Neuron (in vitro differentiated cells): ENCODE measurements at regions not wholly inside any gene's neighbourhood (a gene's known extent, or its start where the extent isn't known, plus 50 kb on each side); places are given as distances from the start of the nearest gene placed in this dataset.

ENCODE experiments used
- H2AFZ ChIP-seq: one replicate; pipeline ENCODE4 v1.6.1; 2013; ENCODE audit warnings: low read depth, mild to moderate bottlenecking, inconsistent platforms, low read length, moderate library complexity
- H3K27me3 ChIP-seq: one replicate; pipeline ENCODE4 v1.6.1; 2013; ENCODE audit warnings: low read length; ENCODE audit not compliant: insufficient read depth
- H3K36me3 ChIP-seq: one replicate; pipeline ENCODE4 v1.6.1; 2013; ENCODE audit warnings: low read length; ENCODE audit not compliant: insufficient read depth
- H3K4me1 ChIP-seq: one replicate; pipeline ENCODE4 v1.6.1; 2013; ENCODE audit warnings: low read length; ENCODE audit not compliant: insufficient read depth
- H3K4me3 ChIP-seq: 2 replicates; pipeline ENCODE4 v1.5.1; 2013; ENCODE audit warnings: mild to moderate bottlenecking, low read length, moderate library complexity
- H3K9me3 ChIP-seq: one replicate; pipeline ENCODE4 v1.6.1; 2013; ENCODE audit warnings: low read length

- H3K4me1 ChIP-seq = no peaks in the 10 kb centered on the region
- no peaks in the 10 kb centered on the region for H3K27me3 ChIP-seq
- no peaks in the 10 kb centered on the region for H3K9me3 ChIP-seq
- no peak overlapping the region for H2AFZ ChIP-seq
- H3K4me3 ChIP-seq = no peak overlapping the region
- no peaks in the 10 kb centered on the region for H3K36me3 ChIP-seq
Measured at GRCh38 chr12:74440469-74440868, 97.2 kb upstream of the ATXN7L3B start.

- Histone ChIP-seq H3K4me1 (no peaks in the 10 kb centered on the region), H2AFZ (no peak overlapping the region), H3K36me3 (no peaks in the 10 kb centered on the region), H3K27me3 (no peaks in the 10 kb centered on the region), H3K9me3 (no peaks in the 10 kb centered on the region), H3K4me3 (no peak overlapping the region)
Measured at GRCh38 chr12:74441872-74442271, 95.8 kb upstream of the ATXN7L3B start.

- Histone ChIP-seq H3K9me3 (no peaks in the 10 kb centered on the region), H3K4me3 (no peak overlapping the region), H3K27me3 (no peaks in the 10 kb centered on the region), H3K4me1 (no peaks in the 10 kb centered on the region), H2AFZ (no peak overlapping the region), H3K36me3 (no peaks in the 10 kb centered on the region)
Measured at GRCh38 chr12:74446466-74446865, 91.2 kb upstream of the ATXN7L3B start.

- no peaks in the 10 kb centered on the region for H3K36me3 ChIP-seq
- no peaks in the 10 kb centered on the region for H3K27me3 ChIP-seq
- H3K4me3 ChIP-seq = no peak overlapping the region
- H3K4me1 ChIP-seq = no peaks in the 10 kb centered on the region
- no peak overlapping the region for H2AFZ ChIP-seq
- no peaks in the 10 kb centered on the region for H3K9me3 ChIP-seq
Measured at GRCh38 chr12:74449872-74450271, 87.8 kb upstream of the ATXN7L3B start.

GRCh38 chr12:74454109-74454508 is 83.5 kb upstream of the ATXN7L3B start:
- no peak overlapping the region for H3K4me3 ChIP-seq

GRCh38 chr12:74455429-74455828 is 82.2 kb upstream of the ATXN7L3B start:
- H3K27me3 ChIP-seq = no peaks in the 10 kb centered on the region
- H3K4me1 ChIP-seq = no peaks in the 10 kb centered on the region
- no peaks in the 10 kb centered on the region for H3K9me3 ChIP-seq
- H3K4me3 ChIP-seq = no peak overlapping the region
- no peaks in the 10 kb centered on the region for H3K36me3 ChIP-seq
- no peak overlapping the region for H2AFZ ChIP-seq

More at GRCh38 chr12:74454109-74454508, 83.5 kb upstream of the ATXN7L3B start:
- no peaks in the 10 kb centered on the region for H3K4me1 ChIP-seq
- H3K9me3 ChIP-seq = no peaks in the 10 kb centered on the region
- H2AFZ ChIP-seq = no peak overlapping the region
- no peaks in the 10 kb centered on the region for H3K27me3 ChIP-seq
- no peaks in the 10 kb centered on the region for H3K36me3 ChIP-seq

GRCh38 chr12:74456431-74456830 is 81.2 kb upstream of the ATXN7L3B start:
- no peak overlapping the region for H2AFZ ChIP-seq
- no peaks in the 10 kb centered on the region for H3K4me1 ChIP-seq
- H3K4me3 ChIP-seq = no peak overlapping the region
- no peaks in the 10 kb centered on the region for H3K9me3 ChIP-seq
- no peaks in the 10 kb centered on the region for H3K36me3 ChIP-seq
- H3K27me3 ChIP-seq = no peaks in the 10 kb centered on the region

GRCh38 chr12:74468401-74468800 is 69.2 kb upstream of the ATXN7L3B start:
- no peaks in the 10 kb centered on the region for H3K27me3 ChIP-seq
- no peaks in the 10 kb centered on the region for H3K36me3 ChIP-seq
- H3K9me3 ChIP-seq = no peaks in the 10 kb centered on the region
- H2AFZ ChIP-seq = no peak overlapping the region
- no peak overlapping the region for H3K4me3 ChIP-seq
- no peaks in the 10 kb centered on the region for H3K4me1 ChIP-seq

- Histone ChIP-seq H2AFZ (no peak overlapping the region), H3K4me1 (no peaks in the 10 kb centered on the region)
Measured at GRCh38 chr12:74476234-74476633, 61.4 kb upstream of the ATXN7L3B start.

GRCh38 chr12:74481078-74481477 is 56.6 kb upstream of the ATXN7L3B start:
- Histone ChIP-seq H3K27me3 (no peaks in the 10 kb centered on the region), H3K36me3 (no peaks in the 10 kb centered on the region), H3K9me3 (no peaks in the 10 kb centered on the region), H2AFZ (no peak overlapping the region), H3K4me1 (no peaks in the 10 kb centered on the region), H3K4me3 (no peak overlapping the region)

More at GRCh38 chr12:74476234-74476633, 61.4 kb upstream of the ATXN7L3B start:
- Histone ChIP-seq H3K27me3 (no peaks in the 10 kb centered on the region), H3K4me3 (no peak overlapping the region), H3K36me3 (no peaks in the 10 kb centered on the region), H3K9me3 (no peaks in the 10 kb centered on the region)

- no peaks in the 10 kb centered on the region for H3K36me3 ChIP-seq
- H3K9me3 ChIP-seq = no peaks in the 10 kb centered on the region
- no peak overlapping the region for H3K4me3 ChIP-seq
- H2AFZ ChIP-seq = no peak overlapping the region
- no peaks in the 10 kb centered on the region for H3K27me3 ChIP-seq
- H3K4me1 ChIP-seq = no peaks in the 10 kb centered on the region
Measured at GRCh38 chr12:74482115-74482514, 55.5 kb upstream of the ATXN7L3B start.

- no peaks in the 10 kb centered on the region for H3K36me3 ChIP-seq
- H3K9me3 ChIP-seq = no peaks in the 10 kb centered on the region
- H3K27me3 ChIP-seq = no peaks in the 10 kb centered on the region
- no peaks in the 10 kb centered on the region for H3K4me1 ChIP-seq
- H2AFZ ChIP-seq = no peak overlapping the region
- no peak overlapping the region for H3K4me3 ChIP-seq
Measured at GRCh38 chr12:74483057-74483456, 54.6 kb upstream of the ATXN7L3B start.
